HG03103 (cell line): ENCODE measurements at regions not wholly inside any gene's neighbourhood (a gene's known extent, or its start where the extent isn't known, plus 50 kb on each side); places are given as distances from the start of the nearest gene placed in this dataset.

Source experiments
- ATAC-seq: cut with Tn5 transposase; IDR thresholded peaks from one replicate; pipeline ENCODE4 v1.9.1; 2021; ENCODE audit warnings: low read depth; ENCODE audit not compliant: unreplicated experiment

DNA sequence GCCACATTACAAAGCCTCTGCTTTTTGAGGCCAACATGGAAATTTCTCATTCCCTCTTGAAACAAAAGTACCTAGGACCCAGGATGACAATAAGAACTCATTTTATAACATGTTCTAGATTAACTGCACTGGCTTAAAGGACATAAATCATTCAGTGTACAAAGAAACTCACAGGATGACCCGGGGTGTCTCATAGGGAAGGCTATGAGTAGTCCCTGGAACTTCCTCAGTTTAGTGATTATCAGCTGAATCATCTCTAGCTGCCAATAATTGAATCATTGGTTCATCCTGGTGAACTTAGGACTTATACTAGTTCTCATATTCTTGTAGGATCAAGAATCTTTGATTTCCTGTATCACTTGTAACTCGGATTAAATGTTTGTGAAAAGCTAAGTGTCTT, 95.8 kb upstream of the WDR1 start:
- no peak for ATAC-seq

DNA sequence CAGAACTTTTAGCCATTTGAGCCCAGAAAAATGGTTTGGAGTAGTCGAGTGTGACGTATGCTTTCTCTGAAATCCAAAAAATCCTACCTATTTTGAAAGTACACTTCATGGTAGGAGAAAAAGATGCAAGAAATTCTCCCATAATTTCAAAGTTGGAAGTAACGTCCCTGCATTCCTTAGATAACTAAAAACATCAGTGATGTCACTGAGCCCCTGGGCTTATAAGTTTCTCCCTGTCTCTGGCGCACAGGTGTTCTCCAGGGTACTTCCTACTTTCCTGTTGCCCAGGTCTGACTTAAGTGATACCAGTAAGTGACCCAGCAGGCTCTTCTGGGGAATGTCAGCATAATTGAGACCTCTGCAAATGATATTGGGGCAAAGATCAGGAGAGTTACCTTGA, 90.5 kb upstream of the WDR1 start:
- no peak for ATAC-seq

- no peak for ATAC-seq
Measured at GRCh38 chr4:10205223-10205622, 88.6 kb upstream of the WDR1 start.

GRCh38 chr4:10204401-10205058, 87.9 kb upstream of the WDR1 start:
- no peak for ATAC-seq

- no peak for ATAC-seq
Measured at GRCh38 chr4:10203851-10204250, 87.3 kb upstream of the WDR1 start.

- no peak for ATAC-seq
Measured at GRCh38 chr4:10201381-10202223, 85.0 kb upstream of the WDR1 start.

DNA sequence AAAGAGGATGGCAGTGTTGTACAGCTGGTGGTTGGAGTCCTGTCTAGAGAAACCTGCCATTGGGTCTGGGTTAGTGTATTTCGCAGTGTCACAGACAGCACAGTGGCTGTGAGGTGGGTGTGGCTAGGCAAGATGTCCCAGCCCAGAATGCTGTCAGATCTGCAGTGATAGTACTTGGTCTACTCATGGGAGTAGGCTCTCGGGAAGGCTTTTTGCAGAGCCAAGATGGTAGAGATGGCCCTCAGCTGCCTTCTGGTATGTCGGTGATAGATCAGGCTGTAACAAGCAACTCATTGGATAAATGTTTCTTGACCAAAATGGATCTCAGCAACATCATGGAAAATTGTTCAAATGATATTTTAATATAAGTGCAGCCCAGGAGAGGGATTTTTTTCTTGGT, 84.3 kb upstream of the WDR1 start:
- no peak for ATAC-seq

DNA sequence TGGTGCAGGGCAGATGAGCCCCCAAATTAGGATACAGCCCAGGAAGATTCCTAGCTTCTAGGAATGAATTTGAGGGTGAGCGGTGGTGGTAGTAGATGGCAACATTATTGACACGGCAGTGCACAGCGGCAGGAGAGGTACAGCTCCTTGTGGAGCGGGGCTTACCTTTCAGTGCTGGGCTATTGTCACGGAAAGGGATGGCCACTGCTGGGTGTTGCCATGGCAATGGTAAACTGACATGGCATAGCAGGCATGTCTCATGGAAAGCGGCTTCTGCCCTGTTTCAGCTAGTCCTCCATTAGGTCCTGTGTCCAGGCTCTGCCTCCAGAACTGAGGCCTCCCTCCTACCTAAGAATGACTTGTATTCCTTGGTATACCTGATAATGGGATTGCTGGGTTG, 81.8 kb upstream of the WDR1 start:
- ATAC-seq: no peak

GRCh38 chr4:10197952-10198351, 81.4 kb upstream of the WDR1 start:
- no peak for ATAC-seq

GRCh38 chr4:10196191-10196590, 79.6 kb upstream of the WDR1 start:
- ATAC-seq: no peak

- ATAC-seq: no peak
Measured at GRCh38 chr4:10192331-10192730, 75.7 kb upstream of the WDR1 start.

DNA sequence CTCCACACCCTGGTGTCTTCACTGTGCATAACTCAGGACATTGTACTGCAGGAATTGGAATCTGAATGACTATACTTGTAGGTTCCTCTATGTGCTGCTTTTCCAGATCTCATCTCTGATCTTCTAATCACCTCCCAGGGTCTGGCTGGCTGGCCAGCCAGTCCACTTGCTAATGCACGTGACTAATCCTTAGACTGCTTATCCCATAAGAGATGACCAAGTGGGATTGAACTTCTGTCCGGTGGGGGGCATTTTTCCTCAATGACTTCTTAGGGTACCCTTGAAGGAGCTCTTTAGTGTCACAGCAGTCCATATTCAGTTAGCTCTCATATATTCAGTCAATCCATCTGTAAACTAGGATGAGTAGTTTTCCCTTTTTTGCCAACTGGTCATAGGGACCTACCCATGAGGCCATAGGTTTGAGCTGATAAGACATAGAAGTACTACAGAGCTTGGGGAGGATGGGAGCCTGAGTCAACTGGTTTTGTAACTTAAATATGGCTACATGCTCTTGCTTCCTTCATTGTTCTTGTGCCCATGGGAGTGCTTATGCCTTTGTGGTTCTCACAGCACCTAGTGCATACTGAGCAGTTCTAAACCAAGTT, 71.9 kb upstream of the WDR1 start:
- ATAC-seq: no peak

GRCh38 chr4:10186228-10187214, 69.9 kb upstream of the WDR1 start:
- ATAC-seq: no peak

- ATAC-seq: no peak
Measured at GRCh38 chr4:10185518-10186227, 69.1 kb upstream of the WDR1 start.

DNA sequence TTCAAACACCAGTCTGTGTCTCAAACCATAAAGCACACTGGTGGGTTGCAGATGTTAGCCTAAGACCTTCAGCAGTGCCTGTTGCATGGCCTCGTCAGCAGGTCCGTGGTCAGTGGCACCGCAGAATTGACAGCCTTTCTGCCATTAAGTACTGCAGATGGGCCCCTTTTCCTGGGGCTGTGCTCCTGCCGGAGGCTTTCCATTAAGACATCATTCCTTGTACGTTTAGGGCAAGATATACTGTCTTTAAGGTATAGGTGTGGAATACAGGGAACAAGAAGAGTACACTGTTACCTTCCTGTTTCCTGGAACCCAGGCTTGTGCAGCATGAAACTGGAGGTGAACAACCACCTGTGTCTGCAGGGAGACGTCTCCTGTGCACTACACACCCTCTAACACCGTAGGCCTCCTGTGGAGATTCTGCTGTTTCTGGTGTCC, 67.9 kb upstream of the WDR1 start:
- ATAC-seq: no peak

DNA sequence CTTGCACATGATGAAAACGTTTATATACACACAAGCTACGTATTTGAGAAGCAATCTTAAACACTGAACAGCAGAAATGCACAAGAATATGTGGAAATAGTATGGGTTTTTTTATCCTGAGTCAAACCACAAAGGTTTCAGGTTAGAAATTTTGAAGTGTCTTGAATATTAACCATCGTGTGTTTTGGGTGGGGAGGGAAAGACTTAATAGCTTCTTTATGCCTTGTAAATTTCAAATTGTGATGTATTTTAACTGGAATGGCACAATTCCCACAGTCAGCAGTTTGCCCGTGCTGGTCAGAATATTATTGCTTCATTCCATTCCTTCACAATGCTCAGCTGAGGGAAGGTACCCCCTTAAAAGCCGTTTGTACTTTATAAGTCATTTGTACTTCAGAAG, 67.4 kb upstream of the WDR1 start:
- no peak for ATAC-seq

GRCh38 chr4:10183462-10183861, 66.9 kb upstream of the WDR1 start:
- no peak for ATAC-seq

- no peak for ATAC-seq
Measured at GRCh38 chr4:10182446-10183424, 66.1 kb upstream of the WDR1 start.
